Keratinocyte (primary cell): ENCODE measurements at regions not wholly inside any gene's neighbourhood (a gene's known extent, or its start where the extent isn't known, plus 50 kb on each side); places are given as distances from the start of the nearest gene placed in this dataset.

Source experiments
- CTCF ChIP-seq, 3 experiments: IDR thresholded peaks in 1 of 3; conservative IDR thresholded peaks in 1 of 3; optimal IDR thresholded peaks in 1 of 3; 2 replicates in 2 of 3; 3 replicates in 1 of 3; pipeline versions ENCODE3 to v1.5.1; 2011; ENCODE audit warnings: low read length in 3 of 3, mild to moderate bottlenecking in 3 of 3, moderate library complexity in 2 of 3, control low read depth in 1 of 3, inconsistent platforms in 1 of 3; ENCODE audit not compliant: insufficient read depth in 2 of 3; ENCODE audit errors: extremely low read depth in 1 of 3
- EZH2 ChIP-seq: IDR thresholded peaks from one replicate; pipeline ENCODE4 v1.6.1; 2012; ENCODE audit warnings: inconsistent platforms, mild to moderate bottlenecking, low read length, moderate library complexity

- TF ChIP-seq CTCF (optimal IDR thresholded peaks at IDR 0.05 in 1 of 3, IDR thresholded peaks at IDR 0.05 in 1 of 3, conservative IDR thresholded peaks at IDR 0.05 in 1 of 3; ENCODE audit: extremely low read depth in 1 of 3, insufficient read depth in 2 of 3, low read length in 3 of 3) (no peak), EZH2 (no peak)
These were observed 700.7 kb downstream of the RNF144B start for GRCh38 chr6:19087897-19088296.
